Ishikawa (cell line): ENCODE measurements at regions not wholly inside any gene's neighbourhood (a gene's known extent, or its start where the extent isn't known, plus 50 kb on each side); places are given as distances from the start of the nearest gene placed in this dataset.

Experiments used
- CEBPB ChIP-seq: IDR thresholded peaks from 2 replicates; pipeline ENCODE4 v1.6.1; 2012
- CREB1 ChIP-seq: IDR thresholded peaks from 2 replicates; pipeline ENCODE4 v1.6.1; 2012; ENCODE audit warnings: low read depth
- EP300 ChIP-seq: IDR thresholded peaks from 2 replicates; pipeline ENCODE4 v1.6.1; 2012; ENCODE audit warnings: borderline replicate concordance
- ZBTB7A ChIP-seq: IDR thresholded peaks from 2 replicates; pipeline ENCODE4 v1.6.1; 2012; ENCODE audit warnings: low read depth

GRCh38 chr5:155434267-155434666 is 420.7 kb downstream of the KIF4B start:
- TF ChIP-seq EP300 (no peak), CEBPB (no peak), ZBTB7A (no peak), CREB1 (no peak)
